ENCODE measurements at regions not wholly inside any gene's neighbourhood (a gene's known extent, or its start where the extent isn't known, plus 50 kb on each side); places are given as distances from the start of the nearest gene placed in this dataset.

- no peaks in the 10 kb centered on the region for H3K9me1 ChIP-seq (replicated peaks; ENCODE audit: control insufficient read depth, extremely low read depth, insufficient read depth, low read length)
- no peaks in the 10 kb centered on the region for H3K4me1 ChIP-seq (ENCODE audit: control insufficient read depth, extremely low read depth, insufficient read depth, low read length)
- no peak overlapping the region for H3K27ac ChIP-seq (ENCODE audit: insufficient read depth, low read depth, low read length)
- H3K36me3 ChIP-seq (ENCODE audit: control insufficient read depth in 2 of 2, extremely low read depth in 1 of 2, insufficient read depth in 2 of 2, low read length in 2 of 2), result no peaks in the 10 kb centered on the region
- no peak overlapping the region for H3K4me3 ChIP-seq (replicated peaks in 1 of 3; ENCODE audit: insufficient read depth in 1 of 3, low read depth in 1 of 3, low read length in 3 of 3)
- H2AFZ ChIP-seq (ENCODE audit: low read depth, low read length), result no peak overlapping the region
- no peak for TF ChIP-seq GATA2 (IDR thresholded peaks at IDR 0.05; ENCODE audit: insufficient read depth, insufficient read length, low read depth, low read length)
- no peak for TF ChIP-seq POLR2AphosphoS5 (IDR thresholded peaks at IDR 0.05; ENCODE audit: insufficient read depth, low read depth, low read length)
- TF ChIP-seq MYC (IDR thresholded peaks at IDR 0.05; ENCODE audit: low read depth, low read length), result no peak
- no peak for TF ChIP-seq JUN (IDR thresholded peaks at IDR 0.05; ENCODE audit: borderline replicate concordance, insufficient read depth, insufficient read length, low read depth)
- no peak for TF ChIP-seq CTCF (IDR thresholded peaks at IDR 0.05; ENCODE audit: extremely low read depth in 1 of 2, insufficient read depth in 1 of 2, low read depth in 1 of 2, low read length in 2 of 2)
- no peak for TF ChIP-seq POLR2A (IDR thresholded peaks at IDR 0.05; ENCODE audit: low read depth, low read length)
- no peak for TF ChIP-seq EZH2 (IDR thresholded peaks at IDR 0.05; ENCODE audit: borderline replicate concordance, low read depth, low read length, severe bottlenecking)
- no peak for TF ChIP-seq FOS (IDR thresholded peaks at IDR 0.05; ENCODE audit: borderline replicate concordance, insufficient read depth, low read length)
- no peak for TF ChIP-seq MAX (IDR thresholded peaks at IDR 0.05; ENCODE audit: insufficient read depth, insufficient read length)
- DNase-seq (ENCODE audit: low read depth, low spot score), result no peak
- no peak for FAIRE-seq
- ChIA-PET POLR2A (no interaction called here), CTCF (no interaction called here)
- no peaks in the 10 kb centered on the region for H4K20me1 ChIP-seq (replicated peaks; ENCODE audit: control insufficient read depth, extremely low read depth, insufficient read depth, low read length)
- H3K9me3 ChIP-seq (replicated peaks; ENCODE audit: control insufficient read depth, insufficient read depth, low read length), result no peaks in the 10 kb centered on the region
- H3K4me2 ChIP-seq (ENCODE audit: insufficient read depth, low read length), result no peak overlapping the region
- no TSS peak for BruUV-seq (replicated peaks)
- no peak overlapping the region for H3K9ac ChIP-seq (replicated peaks; ENCODE audit: extremely low read depth, insufficient read depth, low read length)
- no peaks in the 10 kb centered on the region for H3K79me2 ChIP-seq (ENCODE audit: control insufficient read depth, insufficient read depth, low read length)
- intact Hi-C loops (cut with micrococcal nuclease) (no loop called here), dilution Hi-C loops (cut with MboI; ENCODE audit: extremely low pct_ligation_motif_present, low sequenced_read_pairs) (no loop called here)
- no peaks in the 10 kb centered on the region for H3K27me3 ChIP-seq (ENCODE audit: control insufficient read depth in 2 of 2, insufficient read depth in 2 of 2, low read length in 2 of 2)
Measured at GRCh38 chr2:184449760-184450159, 148.6 kb upstream of the ZNF804A start.

Measured in endothelial cell of umbilical vein (primary cell).